Karpas-422 (cell line): ENCODE measurements at regions not wholly inside any gene's neighbourhood (a gene's known extent, or its start where the extent isn't known, plus 50 kb on each side); places are given as distances from the start of the nearest gene placed in this dataset.

ENCODE experiments used
- DNase-seq: peaks from one replicate; pipeline ENCODE4 v3.0.0-alpha.2; 2015
- H2AFZ ChIP-seq: fragments of 200-600 bp; sonication (generic); 2 replicates; pipeline ENCODE4 v1.6.1; 2014; ENCODE audit warnings: antibody characterized with exemption, low read length, mixed read lengths
- H3K27ac ChIP-seq: fragments of 200-600 bp; sonication (generic); 2 replicates; pipeline ENCODE4 v1.5.1; 2014; ENCODE audit warnings: mild to moderate bottlenecking, low read length, moderate library complexity
- H3K27me3 ChIP-seq: fragments of 200-600 bp; sonication (generic); 2 replicates; pipeline ENCODE4 v1.6.1; 2014; ENCODE audit warnings: low read length, mixed read lengths
- H3K36me3 ChIP-seq: fragments of 200-600 bp; sonication (generic); 2 replicates; pipeline ENCODE4 v1.6.1; 2014; ENCODE audit warnings: low read length, mixed read lengths; ENCODE audit not compliant: insufficient read depth
- H3K4me1 ChIP-seq: fragments of 200-600 bp; sonication (generic); 2 replicates; pipeline ENCODE4 v1.6.1; 2014; ENCODE audit warnings: mild to moderate bottlenecking, low read length, mixed read lengths
- H3K4me2 ChIP-seq: fragments of 200-600 bp; sonication (generic); 2 replicates; pipeline ENCODE4 v1.6.1; 2014; ENCODE audit warnings: low read length, low read depth, mild to moderate bottlenecking; ENCODE audit not compliant: poor library complexity, severe bottlenecking
- H3K4me3 ChIP-seq: fragments of 200-600 bp; sonication (generic); 2 replicates; pipeline ENCODE4 v1.5.1; 2014; ENCODE audit warnings: mild to moderate bottlenecking, antibody characterized with exemption, low read length, mixed read lengths
- H3K79me2 ChIP-seq: fragments of 200-600 bp; sonication (generic); 2 replicates; pipeline ENCODE4 v1.6.1; 2014; ENCODE audit warnings: mild to moderate bottlenecking, low read length, mixed read lengths
- H3K9ac ChIP-seq: fragments of 200-600 bp; sonication (generic); 2 replicates; pipeline ENCODE4 v1.6.0; 2014; ENCODE audit warnings: low read length
- H3K9me2 ChIP-seq: fragments of 200-600 bp; sonication (generic), shearing (Covaris generic); replicated peaks from 2 replicates; pipeline ENCODE4 v1.6.0; 2014; ENCODE audit warnings: mild to moderate bottlenecking, low read length, moderate library complexity; ENCODE audit not compliant: insufficient read depth
- H3K9me3 ChIP-seq: fragments of 300-700, 200-600 bp; sonication (generic); 2 replicates; pipeline ENCODE4 v1.6.1; 2014; ENCODE audit warnings: low read length, mixed read lengths
- H4K20me1 ChIP-seq: fragments of 200-600 bp; sonication (generic); 2 replicates; pipeline ENCODE4 v1.6.1; 2014; ENCODE audit warnings: mild to moderate bottlenecking, antibody characterized with exemption, low read length, low read depth; ENCODE audit not compliant: insufficient read depth

GRCh38 chr1:228989176-228989575, 253.9 kb downstream of the RHOU start:
- H3K4me1 ChIP-seq, result no peaks in the 10 kb centered on the region
- H2AFZ ChIP-seq, result no peak overlapping the region
- H3K4me2 ChIP-seq, result no peak overlapping the region
- H4K20me1 ChIP-seq, result no peaks in the 10 kb centered on the region
- no peaks in the 10 kb centered on the region for H3K79me2 ChIP-seq
- H3K4me3 ChIP-seq, result no peak overlapping the region
- no peak for DNase-seq
- H3K27me3 ChIP-seq, result no peaks in the 10 kb centered on the region
- H3K9me3 ChIP-seq, result no peaks in the 10 kb centered on the region
- no peak overlapping the region for H3K27ac ChIP-seq
- H3K36me3 ChIP-seq, result no peaks in the 10 kb centered on the region
- H3K9ac ChIP-seq, result no peak overlapping the region
- H3K9me2 ChIP-seq, result no peaks in the 10 kb centered on the region

- no peak overlapping the region for H2AFZ ChIP-seq
- no peak overlapping the region for H3K4me3 ChIP-seq
- no peaks in the 10 kb centered on the region for H3K4me1 ChIP-seq
- DNase-seq, result no peak
- no peak overlapping the region for H3K4me2 ChIP-seq
- no peaks in the 10 kb centered on the region for H3K9me3 ChIP-seq
- no peaks in the 10 kb centered on the region for H3K79me2 ChIP-seq
- no peaks in the 10 kb centered on the region for H3K9me2 ChIP-seq
- H3K36me3 ChIP-seq, result no peaks in the 10 kb centered on the region
- no peaks in the 10 kb centered on the region for H3K27me3 ChIP-seq
- no peak overlapping the region for H3K9ac ChIP-seq
- no peaks in the 10 kb centered on the region for H4K20me1 ChIP-seq
- H3K27ac ChIP-seq, result no peak overlapping the region
Observed at GRCh38 chr1:228989676-228989991, 254.4 kb downstream of the RHOU start.

DNA sequence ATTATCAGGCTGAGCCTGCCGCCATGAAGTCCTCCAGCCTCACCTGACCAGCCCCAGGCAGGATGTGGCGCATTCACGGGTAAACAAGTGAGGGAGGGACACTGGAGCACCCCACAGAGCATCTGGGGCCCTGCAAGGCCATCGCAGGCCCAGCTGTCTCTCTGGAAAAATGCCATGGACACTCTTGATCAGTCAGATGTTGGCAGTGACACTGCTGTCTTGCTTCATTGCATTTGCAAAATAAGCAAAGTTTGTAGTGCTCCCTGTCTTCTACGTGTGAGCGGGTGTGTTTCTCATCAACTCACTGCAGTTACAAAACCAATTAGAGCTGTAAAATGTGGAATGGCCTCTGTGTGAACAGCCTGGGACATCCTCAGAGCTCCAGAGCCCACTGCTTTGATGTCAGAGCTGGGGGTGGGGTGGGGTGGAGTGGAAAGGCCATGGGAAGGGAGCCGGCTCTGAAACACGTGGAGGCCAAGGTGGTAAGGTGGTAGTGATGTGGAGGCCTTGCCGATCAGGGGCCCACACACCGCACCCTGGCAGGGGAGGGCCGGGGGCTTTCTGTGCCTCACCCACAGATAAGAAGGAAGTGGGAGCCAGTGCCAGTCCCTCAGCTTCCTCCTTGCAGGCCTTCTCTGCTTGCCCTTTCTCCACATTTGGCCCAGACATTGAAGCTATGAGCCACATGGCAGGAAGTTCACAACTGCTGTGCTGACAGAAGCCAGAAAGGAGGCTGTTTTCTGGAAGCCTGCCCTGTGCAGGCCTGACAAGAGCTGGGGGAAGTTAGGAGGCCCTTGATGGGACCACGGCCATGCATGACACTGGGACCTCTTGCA, 254.9 kb downstream of the RHOU start:
- Histone ChIP-seq H3K36me3 (no peaks in the 10 kb centered on the region), H3K9ac (no peak overlapping the region), H3K27me3 (no peaks in the 10 kb centered on the region), H3K9me3 (no peaks in the 10 kb centered on the region), H3K79me2 (no peaks in the 10 kb centered on the region), H3K9me2 (no peaks in the 10 kb centered on the region), H4K20me1 (no peaks in the 10 kb centered on the region), H3K4me3 (no peak overlapping the region), H3K4me1 (no peaks in the 10 kb centered on the region), H2AFZ (no peak overlapping the region), H3K4me2 (no peak overlapping the region), H3K27ac (no peak overlapping the region)
- DNase-seq, result no peak

- H3K27ac ChIP-seq, result no peak overlapping the region
- no peaks in the 10 kb centered on the region for H3K4me1 ChIP-seq
- no peaks in the 10 kb centered on the region for H3K36me3 ChIP-seq
- no peaks in the 10 kb centered on the region for H3K9me2 ChIP-seq
- no peak overlapping the region for H3K9ac ChIP-seq
- no peak for DNase-seq
- no peaks in the 10 kb centered on the region for H4K20me1 ChIP-seq
- no peak overlapping the region for H3K4me2 ChIP-seq
- no peaks in the 10 kb centered on the region for H3K9me3 ChIP-seq
- no peaks in the 10 kb centered on the region for H3K79me2 ChIP-seq
- H3K4me3 ChIP-seq, result no peak overlapping the region
- no peaks in the 10 kb centered on the region for H3K27me3 ChIP-seq
- no peak overlapping the region for H2AFZ ChIP-seq
Observed at GRCh38 chr1:228990906-228991569, 255.8 kb downstream of the RHOU start.

GRCh38 chr1:228992044-228992443, 256.8 kb downstream of the RHOU start:
- Histone ChIP-seq H3K4me2 (no peak overlapping the region), H3K27me3 (no peaks in the 10 kb centered on the region)

DNA sequence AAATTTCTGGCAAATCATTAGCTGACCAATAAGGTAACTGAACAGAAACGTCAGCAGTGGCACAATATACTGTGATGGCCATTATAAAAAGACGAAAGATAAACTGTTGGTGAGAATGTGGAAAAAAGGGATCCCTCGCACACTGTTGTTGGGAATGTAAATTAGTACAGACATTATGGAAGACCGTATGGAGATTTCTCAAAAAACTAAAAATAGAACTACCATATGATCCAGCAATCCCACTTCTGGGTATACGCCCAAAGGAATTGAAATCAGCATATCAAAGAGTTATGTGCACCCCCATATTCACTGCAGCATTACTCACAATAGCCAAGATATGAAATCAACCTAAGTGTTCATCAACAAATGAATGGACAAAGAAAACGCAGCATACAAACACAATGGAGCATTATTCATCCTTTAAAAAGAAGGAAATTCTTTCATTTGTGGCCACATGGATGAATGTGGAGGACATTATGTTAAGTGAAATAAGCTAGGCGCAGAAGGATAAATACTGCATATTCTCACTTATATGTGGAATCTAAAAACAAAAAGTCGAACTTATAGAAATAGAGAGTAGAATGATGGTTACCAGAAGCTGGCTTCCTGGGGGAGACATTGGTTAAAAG, 257.7 kb downstream of the RHOU start:
- H3K4me1 ChIP-seq, result no peaks in the 10 kb centered on the region
- H2AFZ ChIP-seq, result no peak overlapping the region
- H3K27me3 ChIP-seq, result no peaks in the 10 kb centered on the region
- no peak overlapping the region for H3K9ac ChIP-seq
- no peak for DNase-seq
- no peaks in the 10 kb centered on the region for H3K9me3 ChIP-seq
- no peaks in the 10 kb centered on the region for H4K20me1 ChIP-seq
- H3K79me2 ChIP-seq, result no peaks in the 10 kb centered on the region
- H3K4me3 ChIP-seq, result no peak overlapping the region
- no peaks in the 10 kb centered on the region for H3K36me3 ChIP-seq
- H3K4me2 ChIP-seq, result no peak overlapping the region
- H3K27ac ChIP-seq, result no peak overlapping the region
- H3K9me2 ChIP-seq, result no peaks in the 10 kb centered on the region

More at GRCh38 chr1:228992044-228992443, 256.8 kb downstream of the RHOU start:
- Histone ChIP-seq H3K9me2 (no peaks in the 10 kb centered on the region), H3K4me1 (no peaks in the 10 kb centered on the region), H4K20me1 (no peaks in the 10 kb centered on the region), H3K9ac (no peak overlapping the region), H3K4me3 (no peak overlapping the region), H3K79me2 (no peaks in the 10 kb centered on the region), H3K27ac (no peak overlapping the region), H2AFZ (no peak overlapping the region), H3K9me3 (no peaks in the 10 kb centered on the region), H3K36me3 (no peaks in the 10 kb centered on the region)
- DNase-seq, result no peak

- H4K20me1 ChIP-seq, result no peaks in the 10 kb centered on the region
- H3K4me1 ChIP-seq, result no peaks in the 10 kb centered on the region
- DNase-seq, result no peak
- no peak overlapping the region for H3K4me3 ChIP-seq
- no peaks in the 10 kb centered on the region for H3K9me2 ChIP-seq
- H3K27ac ChIP-seq, result no peak overlapping the region
- H3K27me3 ChIP-seq, result no peaks in the 10 kb centered on the region
- no peak overlapping the region for H3K4me2 ChIP-seq
- H3K9ac ChIP-seq, result no peak overlapping the region
- H3K9me3 ChIP-seq, result no peaks in the 10 kb centered on the region
- no peaks in the 10 kb centered on the region for H3K79me2 ChIP-seq
- no peaks in the 10 kb centered on the region for H3K36me3 ChIP-seq
- no peak overlapping the region for H2AFZ ChIP-seq
Observed at GRCh38 chr1:228994676-228995594, 259.7 kb downstream of the RHOU start.

- Histone ChIP-seq H3K9me3 (no peaks in the 10 kb centered on the region), H3K27ac (no peak overlapping the region), H3K36me3 (no peaks in the 10 kb centered on the region), H4K20me1 (no peaks in the 10 kb centered on the region), H3K4me2 (no peak overlapping the region), H3K4me1 (no peaks in the 10 kb centered on the region), H3K79me2 (no peaks in the 10 kb centered on the region), H3K27me3 (no peaks in the 10 kb centered on the region), H3K4me3 (no peak overlapping the region), H2AFZ (no peak overlapping the region), H3K9me2 (no peaks in the 10 kb centered on the region), H3K9ac (no peak overlapping the region)
- no peak for DNase-seq
Observed at GRCh38 chr1:228996281-228996680, 261.0 kb downstream of the RHOU start.
